Mucosa of rectum (tissue), 2 donors: ENCODE measurements at regions not wholly inside any gene's neighbourhood (a gene's known extent, or its start where the extent isn't known, plus 50 kb on each side); places are given as distances from the start of the nearest gene placed in this dataset.
"Not testable (repeated sequence)": the region's sequence is repeated elsewhere in the genome, so short reads cannot be mapped to it uniquely, and the experiment has no call there.

Experiments
- H3K27ac ChIP-seq, 2 donors: one replicate each; pipeline ENCODE4 v1.7.0; 2013; ENCODE audit warnings: inconsistent platforms in 2 of 2, low read depth in 2 of 2, low read length in 2 of 2
- H3K27me3 ChIP-seq, 2 donors: one replicate each; pipeline ENCODE4 v1.7.0; 2013; ENCODE audit warnings: low read length in 2 of 2; ENCODE audit not compliant: control insufficient read depth in 2 of 2, insufficient read depth in 2 of 2
- H3K36me3 ChIP-seq, 2 donors: one replicate each; pipeline ENCODE4 v1.7.0; 2013; ENCODE audit warnings: low read length in 2 of 2; ENCODE audit not compliant: control insufficient read depth in 2 of 2, insufficient read depth in 2 of 2
- H3K4me1 ChIP-seq, 2 donors: one replicate each; pipeline ENCODE4 v1.7.0; 2013; ENCODE audit warnings: low read length in 2 of 2, mild to moderate bottlenecking in 1 of 2; ENCODE audit not compliant: control insufficient read depth in 2 of 2, insufficient read depth in 2 of 2
- H3K4me3 ChIP-seq, 2 donors: one replicate each; pipeline ENCODE4 v1.7.0; 2013; ENCODE audit warnings: low read length in 2 of 2
- H3K9ac ChIP-seq, 2 donors: one replicate each; pipeline ENCODE4 v1.7.0; 2013; ENCODE audit warnings: low read length in 2 of 2, low read depth in 1 of 2, mild to moderate bottlenecking in 1 of 2
- H3K9me3 ChIP-seq, 2 donors: one replicate each; pipeline ENCODE4 v1.7.0; 2013; ENCODE audit warnings: low read length in 2 of 2; ENCODE audit not compliant: control insufficient read depth in 2 of 2
- donor health status: healthy.
- donor health status: Normal muscosa, but diverticular disease.

DNA sequence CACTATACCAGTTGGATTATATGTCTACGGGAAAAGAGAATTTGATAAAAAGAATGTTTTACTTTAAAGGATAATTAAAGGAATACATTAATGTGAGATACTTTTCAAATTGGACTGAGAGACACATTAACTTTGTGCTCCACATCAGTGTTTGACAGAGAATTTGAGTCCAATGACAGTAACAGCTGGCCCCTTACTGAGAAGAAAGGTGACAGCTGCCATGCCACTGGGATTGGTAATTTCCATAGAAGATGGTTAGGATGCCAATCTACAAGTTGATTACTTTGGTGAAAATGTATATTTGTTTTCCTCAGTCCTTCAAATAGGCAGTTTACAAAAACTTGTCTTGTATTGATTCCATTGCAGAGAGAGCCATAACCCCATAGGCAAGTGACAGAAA is 578.4 kb downstream of the SLCO4C1 start:
- Histone ChIP-seq H3K9me3 (no peaks in the 10 kb centered on the region), H3K27ac (no peak overlapping the region), H3K4me3 (no peak overlapping the region), H3K36me3 (no peaks in the 10 kb centered on the region), H3K9ac (no peak overlapping the region), H3K4me1 (no peaks in the 10 kb centered on the region), H3K27me3 (no peaks in the 10 kb centered on the region)

DNA sequence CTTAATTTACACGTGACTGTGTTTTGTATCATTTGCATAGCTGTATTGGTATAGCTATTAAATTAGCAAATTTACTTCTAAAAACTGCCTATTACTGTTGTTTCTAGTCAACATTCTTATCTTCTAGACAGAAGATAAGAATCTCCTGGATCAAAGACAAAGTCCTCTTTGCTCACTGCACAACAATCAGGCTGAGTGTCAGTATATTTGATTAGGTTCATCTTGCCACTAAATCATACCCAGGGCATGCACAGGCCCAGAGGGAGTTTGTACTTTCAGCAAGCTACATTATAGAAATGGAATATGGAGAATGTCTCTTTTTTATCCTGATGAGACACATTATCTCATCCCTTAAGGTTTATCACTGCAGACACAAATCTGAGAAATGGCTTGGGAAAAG is 579.1 kb downstream of the SLCO4C1 start:
- Histone ChIP-seq H3K36me3 (no peaks in the 10 kb centered on the region), H3K4me1 (no peaks in the 10 kb centered on the region), H3K4me3 (no peak overlapping the region), H3K9ac (no peak overlapping the region), H3K27ac (no peak overlapping the region), H3K9me3 (no peaks in the 10 kb centered on the region), H3K27me3 (no peaks in the 10 kb centered on the region)

GRCh38 chr5:101715790-101716189 is 580.3 kb downstream of the SLCO4C1 start:
- not testable (repeated sequence) for H3K4me1 ChIP-seq, H3K9ac ChIP-seq

GRCh38 chr5:101689306-101689705 is 606.8 kb downstream of the SLCO4C1 start:
- no peaks in the 10 kb centered on the region for H3K27me3 ChIP-seq
- H3K9me3 ChIP-seq: no peaks in the 10 kb centered on the region
- no peak overlapping the region for H3K27ac ChIP-seq
- no peak overlapping the region for H3K4me3 ChIP-seq
- no peaks in the 10 kb centered on the region for H3K36me3 ChIP-seq
- H3K9ac ChIP-seq: no peak overlapping the region
- no peaks in the 10 kb centered on the region for H3K4me1 ChIP-seq

More at GRCh38 chr5:101715790-101716189, 580.3 kb downstream of the SLCO4C1 start:
- H3K4me3 ChIP-seq, H3K27ac ChIP-seq, H3K9me3 ChIP-seq, H3K36me3 ChIP-seq, H3K27me3 ChIP-seq: not testable (repeated sequence)

DNA sequence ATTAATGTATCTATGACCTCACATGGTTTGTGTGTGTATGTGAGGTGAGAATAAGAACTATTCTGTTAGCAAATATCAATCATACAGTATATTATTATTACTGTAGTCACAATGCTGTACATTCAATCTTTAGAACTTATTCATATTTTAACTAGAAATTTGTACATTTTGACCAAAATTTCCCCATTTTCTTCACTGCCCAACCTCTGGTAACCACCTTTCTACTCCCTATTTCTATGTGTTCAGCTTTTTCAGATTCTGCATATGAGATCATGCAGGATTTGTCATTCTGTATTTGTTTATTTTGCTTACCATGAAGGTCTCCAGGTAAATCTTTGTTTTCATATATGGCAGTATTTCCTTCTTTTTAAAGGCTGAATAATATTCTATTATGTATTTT is 607.9 kb downstream of the SLCO4C1 start:
- Histone ChIP-seq H3K4me3 (no peak overlapping the region), H3K27ac (no peak overlapping the region), H3K9ac (no peak overlapping the region), H3K4me1 (no peaks in the 10 kb centered on the region), H3K36me3 (no peaks in the 10 kb centered on the region), H3K9me3 (no peaks in the 10 kb centered on the region), H3K27me3 (no peaks in the 10 kb centered on the region)

GRCh38 chr5:101687349-101687985 is 608.6 kb downstream of the SLCO4C1 start:
- no peaks in the 10 kb centered on the region for H3K36me3 ChIP-seq
- no peaks in the 10 kb centered on the region for H3K4me1 ChIP-seq
- no peak overlapping the region for H3K27ac ChIP-seq
- H3K9me3 ChIP-seq: no peaks in the 10 kb centered on the region
- H3K27me3 ChIP-seq: no peaks in the 10 kb centered on the region
- H3K4me3 ChIP-seq: no peak overlapping the region
- no peak overlapping the region for H3K9ac ChIP-seq

- H3K4me1 ChIP-seq: no peaks in the 10 kb centered on the region
- no peak overlapping the region for H3K4me3 ChIP-seq
- no peaks in the 10 kb centered on the region for H3K27me3 ChIP-seq
- no peaks in the 10 kb centered on the region for H3K36me3 ChIP-seq
- no peak overlapping the region for H3K27ac ChIP-seq
- no peak overlapping the region for H3K9ac ChIP-seq
- no peaks in the 10 kb centered on the region for H3K9me3 ChIP-seq
Measured at GRCh38 chr5:101686536-101687157, 609.4 kb downstream of the SLCO4C1 start.

DNA sequence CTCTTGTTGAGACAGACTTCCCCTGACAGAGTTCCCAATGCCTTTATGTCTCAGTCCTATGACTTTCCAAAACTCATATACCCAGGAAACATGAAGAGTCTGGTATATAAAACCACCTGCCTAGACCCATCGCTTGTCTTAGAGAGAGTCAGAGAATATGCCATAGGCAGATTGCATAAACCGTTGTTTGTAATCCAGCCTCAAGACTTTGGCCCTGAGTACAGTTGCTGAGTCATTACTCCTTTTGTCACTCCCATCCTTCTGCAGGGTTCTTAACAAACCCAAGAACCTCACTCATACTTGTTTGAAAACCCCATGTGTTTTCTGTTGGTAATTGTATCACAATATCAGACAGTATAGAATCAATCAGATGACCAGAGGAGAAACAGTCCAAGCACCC is 616.3 kb downstream of the SLCO4C1 start:
- Histone ChIP-seq H3K4me1 (peaks cover 0 to 3% of the 10 kb centered on the region in 2 donors), H3K9me3 (no peaks in the 10 kb centered on the region), H3K4me3 (no peak overlapping the region), H3K9ac (no peak overlapping the region), H3K27ac (no peak overlapping the region), H3K36me3 (no peaks in the 10 kb centered on the region), H3K27me3 (no peaks in the 10 kb centered on the region)

GRCh38 chr5:101678481-101679193 is 617.4 kb downstream of the SLCO4C1 start:
- H3K36me3 ChIP-seq: no peaks in the 10 kb centered on the region
- peak overlapping the region in 1 of 2 donors; percentile 56 for H3K4me3 ChIP-seq
- H3K27me3 ChIP-seq: no peaks in the 10 kb centered on the region
- no peak overlapping the region for H3K27ac ChIP-seq
- H3K9ac ChIP-seq: no peak overlapping the region
- peaks cover 0 to 3% of the 10 kb centered on the region in 2 donors for H3K4me1 ChIP-seq
- H3K9me3 ChIP-seq: no peaks in the 10 kb centered on the region

GRCh38 chr5:101677961-101678360 is 618.1 kb downstream of the SLCO4C1 start:
- H3K27me3 ChIP-seq: no peaks in the 10 kb centered on the region
- no peak overlapping the region for H3K27ac ChIP-seq
- H3K4me1 ChIP-seq: peaks cover 0 to 3% of the 10 kb centered on the region in 2 donors
- H3K9me3 ChIP-seq: no peaks in the 10 kb centered on the region
- H3K4me3 ChIP-seq: peak overlapping the region in 1 of 2 donors; percentile 56
- H3K9ac ChIP-seq: no peak overlapping the region
- no peaks in the 10 kb centered on the region for H3K36me3 ChIP-seq
